LHCN-M2 (cell line): ENCODE measurements at regions not wholly inside any gene's neighbourhood (a gene's known extent, or its start where the extent isn't known, plus 50 kb on each side); places are given as distances from the start of the nearest gene placed in this dataset.

Experiments
- DNase-seq: peaks from one replicate; pipeline ENCODE4 v3.0.0-alpha.2; 2012; ENCODE audit warnings: low read depth

DNA sequence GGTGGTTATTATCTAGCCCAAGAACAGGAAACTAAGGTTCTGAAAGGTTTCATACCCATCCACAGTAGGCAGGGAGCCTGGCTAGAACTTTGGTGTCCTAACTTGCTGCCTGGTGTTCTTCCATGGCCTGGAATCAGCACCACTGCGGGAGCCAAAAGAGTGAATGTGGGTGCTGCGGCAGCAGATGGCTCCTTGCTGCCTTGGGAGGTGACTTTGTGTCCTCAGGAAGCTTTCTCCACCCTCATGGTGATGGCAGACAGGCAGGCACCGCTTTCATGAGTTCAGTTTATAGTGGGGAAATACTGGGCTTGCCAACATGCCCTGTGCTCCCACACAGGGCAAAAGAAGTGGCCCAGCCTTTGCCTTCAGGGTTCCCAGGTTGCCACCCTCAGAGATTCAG is 385.2 kb downstream of the BCL11A start:
- no peak for DNase-seq

DNA sequence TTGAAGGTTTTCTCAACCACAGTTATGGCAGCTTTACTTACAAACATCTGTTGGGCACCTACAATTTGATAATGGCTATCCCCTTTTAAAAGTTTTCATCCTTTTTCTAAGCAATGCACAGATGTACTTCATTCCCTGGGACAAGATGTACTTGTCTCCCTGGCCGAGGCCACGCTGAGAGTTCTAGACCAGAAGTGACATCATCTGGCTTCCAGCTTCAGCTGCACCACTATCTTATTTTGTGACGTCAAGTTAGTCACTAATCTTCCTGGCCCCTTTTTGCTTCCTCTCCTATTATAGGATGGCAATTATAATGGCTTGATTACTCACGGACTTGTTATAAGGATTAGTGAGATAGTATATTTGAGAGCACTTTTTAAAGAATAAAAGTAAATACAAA is 386.4 kb downstream of the BCL11A start:
- no peak for DNase-seq

DNA sequence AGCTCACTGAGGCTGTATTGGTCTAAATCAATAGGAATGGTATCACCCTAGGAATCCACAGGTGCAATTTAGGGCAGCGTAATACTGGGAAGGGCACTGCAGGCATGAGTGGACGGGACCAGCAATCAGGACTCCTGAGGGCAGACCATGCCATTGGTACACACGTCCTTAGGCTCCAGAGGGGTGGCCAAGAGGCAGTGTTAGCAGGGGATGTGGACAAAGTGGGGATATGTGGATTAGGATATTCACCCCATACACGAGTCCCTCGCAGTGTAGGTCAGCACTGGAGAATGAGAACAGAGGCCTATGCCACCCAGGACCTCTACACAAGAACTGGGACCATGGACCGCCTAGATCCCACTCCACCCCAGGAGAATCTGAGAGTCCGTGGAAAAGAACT is 389.8 kb downstream of the BCL11A start:
- no peak for DNase-seq

DNA sequence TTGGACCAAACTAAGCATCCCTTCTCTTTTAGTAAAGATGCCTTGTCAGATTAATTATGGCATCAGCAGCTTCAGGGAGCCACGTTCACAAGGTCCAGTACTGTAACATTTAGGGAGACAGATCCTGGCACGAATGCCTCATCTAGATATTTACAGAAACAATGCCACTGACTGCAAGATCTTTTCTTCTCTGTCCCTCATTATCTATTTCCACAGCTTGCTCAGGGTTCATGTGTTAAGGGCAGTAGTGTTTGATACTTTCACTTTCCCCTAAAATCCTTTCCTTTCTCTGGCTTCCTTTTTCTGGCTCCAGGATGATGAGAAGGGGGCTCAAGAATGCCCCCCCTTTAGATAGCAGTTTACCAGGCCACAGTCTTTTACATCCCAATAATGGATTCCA is 393.9 kb downstream of the BCL11A start:
- DNase-seq: no peak

DNA sequence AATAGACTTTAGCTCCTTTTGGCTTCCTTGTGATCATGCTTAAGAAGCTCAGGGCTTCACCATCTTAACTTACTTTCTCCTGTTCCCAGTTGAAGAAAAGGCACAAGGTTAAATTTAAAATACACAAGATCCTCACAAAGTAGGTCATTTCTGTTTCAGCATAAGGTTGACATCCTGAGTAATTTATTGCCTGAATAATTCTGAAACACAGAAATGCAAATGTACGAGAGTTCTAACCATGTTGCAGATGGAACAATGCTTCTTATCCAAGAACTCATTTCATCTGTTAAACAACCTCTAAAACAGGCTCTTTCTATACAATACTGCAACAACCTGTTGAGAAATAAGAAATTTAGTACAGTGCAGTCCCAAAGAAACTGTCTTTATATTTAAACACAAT is 395.2 kb downstream of the BCL11A start:
- DNase-seq: no peak

DNA sequence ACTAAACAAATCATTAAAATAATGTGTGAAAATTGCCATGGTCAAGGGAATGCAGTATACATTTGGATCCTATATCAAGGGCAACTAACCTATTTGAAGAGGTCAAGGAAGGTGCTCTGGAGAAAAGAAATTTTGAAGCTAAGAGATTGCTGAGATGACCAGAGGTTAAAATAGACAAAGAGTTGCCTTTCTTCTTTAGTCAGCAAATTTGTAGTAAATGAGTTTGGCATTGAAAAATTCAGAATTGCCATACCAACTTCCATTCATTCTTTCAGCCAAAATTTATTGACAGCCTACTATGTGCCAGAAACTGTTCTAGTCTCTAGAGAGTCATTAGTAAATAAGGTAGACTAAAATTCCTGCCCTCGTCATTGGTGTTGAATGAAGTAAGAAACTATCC is 396.2 kb downstream of the BCL11A start:
- DNase-seq: no peak

DNA sequence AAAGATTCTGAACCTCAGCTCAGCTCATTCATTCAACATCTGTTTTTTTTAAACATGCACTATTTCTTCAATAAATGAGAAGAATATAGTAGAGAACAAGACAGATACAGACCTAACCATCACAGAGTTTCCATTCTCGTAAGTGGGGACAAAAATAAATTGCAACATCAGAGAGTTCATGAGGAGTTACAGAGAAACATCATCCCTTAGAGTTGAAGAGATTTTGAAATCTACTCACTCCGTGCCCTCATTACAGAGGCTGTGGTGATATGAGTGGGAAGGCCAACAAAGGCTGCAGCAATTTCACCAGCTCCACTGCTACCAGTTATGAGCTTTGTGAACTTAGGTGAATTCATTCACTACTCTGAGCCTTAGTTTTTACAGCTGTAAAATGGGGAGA is 399.3 kb downstream of the BCL11A start:
- DNase-seq: no peak

DNA sequence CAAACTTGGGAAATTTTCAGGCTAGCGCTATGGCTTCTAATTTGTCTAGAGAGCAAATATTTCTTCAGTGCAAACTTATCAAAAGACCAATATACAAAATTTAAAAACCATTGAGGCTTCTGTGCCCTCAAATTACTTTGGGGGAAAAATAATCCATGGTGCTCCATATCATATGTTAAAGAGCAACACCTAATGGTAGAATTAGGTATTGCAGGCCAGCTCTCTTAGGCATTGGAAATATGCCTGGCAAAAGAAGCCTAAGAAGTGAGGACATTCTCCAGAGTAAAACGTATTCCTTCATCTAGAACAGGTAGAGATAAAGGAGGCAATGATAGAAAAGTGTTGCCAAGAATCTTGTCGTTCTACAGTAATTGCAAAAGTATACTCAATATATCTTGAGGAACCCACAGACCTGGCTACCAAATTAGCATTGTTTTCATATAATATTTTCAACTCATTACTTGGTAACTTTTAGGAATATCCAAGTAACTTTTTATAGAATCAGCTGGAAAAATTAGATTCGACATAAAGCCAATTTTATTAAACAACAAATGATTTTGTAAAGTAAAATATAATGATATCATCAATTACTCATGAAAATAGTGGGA is 401.1 kb downstream of the BCL11A start:
- peak; percentile 19 for DNase-seq

DNA sequence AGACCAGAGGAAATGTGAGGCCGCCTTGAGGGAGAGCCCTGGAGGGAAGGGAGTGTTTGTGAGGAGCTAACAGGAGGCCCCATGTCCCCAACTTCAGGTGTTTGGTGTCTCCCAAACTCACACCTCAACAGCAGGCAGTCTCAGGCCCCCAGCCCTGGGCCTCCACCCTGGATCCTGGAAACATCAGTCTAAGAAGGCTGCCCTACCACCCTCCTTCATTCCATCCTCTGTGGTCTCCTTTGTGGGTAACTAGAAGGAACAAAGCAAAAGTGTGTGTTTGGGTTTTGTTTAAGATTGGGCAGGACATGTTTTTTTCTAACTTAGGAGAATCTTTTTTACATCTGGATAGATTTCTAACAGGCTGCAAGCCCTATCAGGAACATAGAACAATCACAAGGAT is 404.3 kb downstream of the BCL11A start:
- DNase-seq: no peak

DNA sequence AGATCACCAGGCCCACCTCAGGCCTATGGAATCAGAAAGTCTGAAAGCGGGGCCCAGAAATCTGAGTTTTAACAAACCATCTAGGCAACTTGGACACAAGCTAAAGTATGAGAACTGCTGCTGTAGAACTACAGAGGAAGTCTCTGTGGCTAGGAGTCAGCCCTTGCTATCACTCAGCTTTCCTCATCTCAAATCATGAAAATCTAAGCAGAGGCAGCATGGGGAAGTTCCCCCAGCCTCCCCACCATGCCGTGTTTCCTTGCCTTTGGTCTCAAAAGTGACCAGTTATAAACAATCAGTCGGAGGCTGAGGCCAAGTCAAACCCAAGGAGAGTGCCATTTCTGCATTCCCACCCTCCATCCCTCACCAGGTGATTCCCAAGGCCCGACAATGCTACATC is 404.7 kb downstream of the BCL11A start:
- no peak for DNase-seq

DNA sequence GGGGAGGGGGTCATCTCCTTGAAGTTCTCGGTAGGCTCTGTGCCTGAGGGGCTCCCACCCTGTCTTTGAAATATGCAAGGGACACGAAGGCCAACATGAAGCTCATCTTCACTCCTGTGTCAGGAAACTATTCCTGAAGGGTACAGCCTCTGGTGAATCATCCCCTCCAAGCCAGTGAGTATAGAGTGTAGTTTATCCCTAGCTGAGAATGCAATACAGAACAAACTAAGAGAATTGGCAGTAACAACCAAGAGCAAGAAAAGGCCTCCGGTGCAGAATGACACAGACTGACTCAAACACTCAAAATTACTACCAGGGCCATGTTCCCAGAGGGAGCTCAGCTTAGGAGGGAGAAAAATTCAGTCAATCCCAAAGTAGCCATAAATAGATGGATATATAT is 413.3 kb downstream of the BCL11A start:
- DNase-seq: no peak

DNA sequence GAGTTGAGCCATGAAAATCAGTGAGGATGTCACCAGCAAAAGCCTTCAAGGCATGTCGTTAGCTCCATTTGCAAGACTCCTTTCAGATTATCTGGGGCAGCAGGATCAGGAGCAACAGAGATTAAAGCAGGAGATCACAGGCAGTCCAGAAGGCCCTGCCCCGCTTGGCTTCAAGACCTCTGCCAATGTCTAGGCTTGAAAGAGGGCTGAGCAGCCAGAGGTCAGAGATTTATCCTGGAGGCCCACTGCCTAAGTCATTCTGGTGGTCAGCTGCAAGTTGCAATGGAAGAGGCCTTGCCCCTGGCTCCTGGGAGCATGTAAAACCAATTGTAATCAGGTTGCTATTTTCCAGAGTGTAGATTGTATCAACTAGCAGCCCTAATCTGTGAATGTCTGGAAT is 416.5 kb downstream of the BCL11A start:
- no peak for DNase-seq

DNA sequence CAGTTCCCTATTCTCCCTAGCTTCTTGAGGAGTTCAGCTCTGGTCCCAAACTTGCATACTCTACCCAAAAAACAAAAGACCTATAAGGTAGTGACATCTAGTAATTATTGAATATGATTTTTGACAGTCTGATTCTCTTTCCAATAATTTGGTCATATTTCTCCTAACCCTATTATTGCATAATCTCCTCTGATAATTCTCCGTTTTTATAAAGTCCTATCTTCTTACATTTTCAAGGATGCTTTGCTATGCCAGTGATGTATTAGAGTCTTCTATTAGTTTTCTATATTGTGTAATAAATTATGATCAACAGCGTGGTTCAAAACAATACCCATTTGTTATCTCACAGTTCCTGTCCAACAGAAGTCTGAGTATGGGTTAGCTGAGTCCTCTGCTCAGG is 426.3 kb downstream of the BCL11A start:
- no peak for DNase-seq

DNA sequence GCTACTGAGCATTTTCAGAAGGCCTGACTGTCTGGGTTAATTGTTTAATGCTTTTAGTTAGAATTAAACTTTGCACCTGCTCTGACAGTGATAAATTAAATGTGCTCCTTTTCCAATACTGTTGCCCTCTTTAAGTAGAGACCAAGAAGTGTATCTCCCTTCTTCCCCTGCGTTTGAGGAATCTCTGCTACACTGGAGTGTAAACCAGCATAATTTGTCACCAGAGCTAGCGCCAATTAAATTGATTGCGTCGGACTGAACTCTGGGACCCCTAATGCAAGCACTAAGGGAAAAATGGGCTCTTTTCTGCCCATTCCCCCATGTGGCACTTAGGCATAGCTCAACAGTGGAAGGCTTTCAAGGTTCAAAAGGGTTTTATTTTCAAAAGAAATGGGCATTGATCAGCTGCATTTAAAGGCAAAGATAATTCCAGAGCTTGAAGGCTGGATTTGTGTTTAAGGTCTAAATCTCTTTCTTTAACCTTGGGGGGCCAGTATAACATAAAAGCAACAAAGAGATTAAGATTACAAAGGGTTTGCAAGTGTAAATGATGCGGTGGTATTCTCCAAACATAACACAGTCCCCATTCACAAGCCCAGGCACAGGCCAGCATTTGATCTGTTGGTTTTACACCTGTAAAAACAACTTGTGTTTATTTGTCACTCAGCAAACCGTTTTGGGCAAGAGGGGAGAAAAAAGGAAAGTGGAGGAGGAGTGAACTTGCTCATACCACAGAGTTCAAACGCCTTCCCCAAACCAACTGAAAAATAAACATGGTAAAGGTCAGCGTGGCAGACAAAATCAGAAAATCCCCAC is 427.6 kb downstream of the BCL11A start:
- DNase-seq: no peak

DNA sequence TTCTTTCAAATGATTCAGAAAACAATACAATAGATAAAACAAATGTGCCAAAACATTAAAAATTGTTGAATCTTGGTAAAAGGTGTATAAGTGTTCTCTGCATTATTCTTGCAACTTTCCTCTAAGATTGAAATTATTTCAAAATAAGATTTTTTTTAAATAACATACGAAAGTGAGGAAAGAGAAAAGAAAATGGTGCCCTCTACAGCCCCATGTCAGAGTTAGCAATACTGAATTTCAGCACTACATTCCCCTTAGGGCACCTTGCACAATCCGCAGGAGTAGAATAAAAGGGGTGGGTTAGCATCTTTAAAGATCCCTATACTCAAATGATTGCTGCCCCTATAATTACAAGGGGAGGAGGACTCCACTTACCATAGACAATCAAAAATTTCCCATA is 433.7 kb downstream of the BCL11A start:
- no peak for DNase-seq

DNA sequence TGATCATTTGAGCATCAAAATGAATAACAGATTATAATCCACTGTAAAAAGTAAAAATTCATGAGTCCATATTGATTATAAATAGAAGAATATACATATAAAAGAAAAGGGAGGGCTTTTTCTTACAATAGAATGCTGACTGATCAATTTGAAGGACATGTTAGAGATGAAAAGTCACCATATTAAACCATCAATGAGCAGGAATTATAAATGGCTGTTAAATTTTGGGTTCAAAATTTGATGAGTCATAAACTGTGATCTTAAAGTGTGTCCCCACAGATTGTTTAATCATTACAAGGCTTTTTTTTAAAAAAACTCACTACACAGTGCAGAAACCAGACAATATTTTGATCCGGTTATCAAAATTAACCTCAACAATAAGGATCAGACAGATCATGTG is 434.5 kb downstream of the BCL11A start:
- DNase-seq: no peak

DNA sequence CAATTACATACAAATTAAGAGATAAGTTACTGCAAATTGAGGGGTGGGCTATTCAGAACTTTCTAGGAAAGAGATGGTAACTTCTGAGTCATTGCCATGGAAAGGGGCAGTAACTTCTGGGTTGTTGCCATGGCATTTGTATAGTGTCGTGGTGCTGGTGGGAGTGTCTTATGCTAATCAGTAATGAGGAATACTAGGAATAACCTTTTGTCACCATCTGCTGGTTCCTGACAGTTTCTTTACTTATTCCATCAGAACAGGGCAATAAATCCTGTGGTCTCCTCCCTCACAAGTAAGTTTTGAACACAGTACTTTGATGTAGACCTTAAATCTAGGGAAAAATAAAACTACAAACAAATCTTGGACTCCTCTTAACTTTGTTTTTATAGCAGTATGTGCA is 435.4 kb downstream of the BCL11A start:
- peak; percentile 10 for DNase-seq

DNA sequence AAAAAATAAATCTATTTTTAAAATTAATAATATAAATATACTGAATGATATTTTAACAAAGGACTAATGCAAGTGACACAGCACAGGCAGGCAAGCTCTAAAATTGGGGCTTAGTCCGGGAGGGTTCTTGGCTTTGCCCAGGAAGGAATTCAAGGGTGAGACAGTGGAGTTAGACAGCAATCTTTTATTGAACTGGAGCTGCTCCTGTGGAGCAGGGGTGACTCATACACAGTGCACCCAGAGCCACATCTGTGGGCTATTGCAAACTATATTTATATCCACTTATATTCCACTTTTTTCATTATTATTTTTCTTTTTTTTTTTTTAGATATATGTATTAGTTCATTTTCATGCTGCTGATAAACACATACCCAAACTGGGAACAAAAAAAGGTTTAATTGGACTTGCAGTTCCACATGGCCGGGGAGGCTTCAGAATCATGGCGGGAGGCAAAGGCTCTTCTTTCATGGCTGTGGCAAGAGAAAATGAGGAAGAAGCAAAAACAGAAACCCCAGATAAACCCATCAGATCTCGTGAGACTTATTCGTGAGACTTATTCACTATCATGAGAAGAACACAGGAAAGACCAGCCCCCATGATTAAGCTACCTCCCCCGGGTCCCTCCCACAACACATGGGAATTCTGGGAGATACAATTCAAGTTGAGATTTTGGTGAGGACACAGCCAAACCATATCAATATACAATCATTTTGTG is 437.1 kb downstream of the BCL11A start:
- peak; percentile 5 for DNase-seq

DNA sequence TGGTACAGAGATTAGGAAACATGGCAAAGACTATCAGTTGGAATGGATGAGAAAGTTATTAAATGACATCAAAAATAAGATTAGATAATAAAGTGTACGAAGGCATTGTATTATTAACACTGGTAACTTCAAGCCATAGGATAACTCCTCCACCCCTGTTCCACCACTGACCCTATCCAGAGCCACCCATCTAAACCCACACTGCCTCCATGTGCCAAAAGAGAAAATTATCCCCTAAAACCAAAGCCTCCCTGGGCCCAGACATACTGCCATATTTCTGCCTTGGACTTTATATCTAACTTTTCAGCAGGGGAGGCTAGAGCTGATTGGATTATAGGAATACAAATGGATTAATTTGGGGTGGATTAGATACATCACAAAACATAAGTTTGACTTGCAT is 443.7 kb downstream of the BCL11A start:
- no peak for DNase-seq

DNA sequence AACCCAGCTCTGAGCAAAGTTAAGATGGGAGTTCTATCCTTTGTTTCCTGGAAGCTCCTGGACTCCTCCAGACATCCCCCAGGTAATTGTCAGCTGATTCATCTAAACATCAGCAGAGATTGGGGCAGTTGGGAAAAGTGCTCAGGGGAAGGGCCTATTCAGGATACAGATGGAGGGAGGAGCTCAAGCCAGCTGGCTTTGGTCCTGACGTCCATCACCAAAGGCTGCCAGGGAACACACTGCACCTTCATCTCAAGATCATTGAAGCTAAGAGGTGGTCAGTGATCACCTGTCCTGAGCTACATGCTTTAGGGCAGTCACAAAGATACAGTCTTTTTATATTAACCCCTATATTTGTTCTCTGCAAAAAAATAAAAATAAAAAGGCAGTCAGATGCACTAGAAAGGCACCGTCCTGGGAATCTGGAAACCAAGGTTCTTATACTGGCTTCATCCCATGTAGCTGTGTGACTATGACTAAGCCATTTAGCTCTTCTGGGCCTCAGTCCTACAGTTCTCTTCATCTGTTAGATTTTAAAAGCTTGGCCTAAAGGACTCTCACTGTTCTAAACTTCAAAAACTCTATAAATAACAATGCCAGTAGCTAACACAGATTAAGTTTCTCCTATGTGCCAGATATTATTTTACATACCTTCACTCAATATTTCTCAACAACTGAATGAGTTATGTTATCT is 446.5 kb downstream of the BCL11A start:
- DNase-seq: no peak

DNA sequence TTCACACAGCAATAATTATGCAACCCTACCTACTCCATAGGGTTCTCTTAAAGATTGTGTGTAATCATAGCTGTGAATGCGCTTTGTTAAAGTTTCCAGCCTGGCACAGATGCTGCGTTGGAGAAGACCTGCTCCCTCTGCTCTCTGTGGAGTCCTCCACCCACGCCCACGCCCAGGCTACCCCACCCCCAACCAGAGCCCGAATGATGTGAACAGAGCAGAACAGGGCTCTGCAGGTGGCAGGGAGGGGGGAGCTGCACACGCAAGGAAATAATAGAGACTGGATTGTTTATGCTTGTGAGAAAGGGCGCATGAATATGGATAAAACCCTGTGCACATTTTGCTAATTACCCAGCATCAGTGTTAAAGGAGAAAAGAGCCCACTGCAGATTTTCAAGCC is 447.5 kb downstream of the BCL11A start:
- DNase-seq: no peak
